GM12878 (cell line): ENCODE measurements at regions not wholly inside any gene's neighbourhood (a gene's known extent, or its start where the extent isn't known, plus 50 kb on each side); places are given as distances from the start of the nearest gene placed in this dataset.

Experiments
- ATAC-seq: fragments of 200-7000 bp; cut with Tn5 transposase; 3 replicates; pipeline ENCODE4 v1.9.1; 2020; ENCODE audit warnings: mild to moderate bottlenecking, moderate library complexity
- BruUV-seq: library from RNA; stranded (reverse); fragments of 400-500 nt; replicated peaks from 2 replicates; lab custom pipeline; 2021; lab: Mats Ljungman, UMichigan
- CTCF ChIA-PET: fragments of 300-600 bp; sonication (Branson Sonifier 250); formaldehyde crosslinking; extraction: SDS; loops from one replicate; lab custom pipeline; 2021; ENCODE audit warnings: inconsistent platforms; lab: Yijun Ruan, JAX
- POLR2A ChIA-PET: fragments of 350-600 bp; formaldehyde crosslinking; extraction: SDS; loops from one replicate; lab custom pipeline; 2021; ENCODE audit warnings: inconsistent platforms; lab: Charles Lee
- RAD21 ChIA-PET: fragments of 300-600 bp; sonication (Branson Sonifier 250); formaldehyde crosslinking; loops from one replicate; lab custom pipeline; 2023; ENCODE audit warnings: antibody characterized with exemption; ENCODE audit not compliant: unreplicated experiment; lab: Charles Lee
- SMC1A ChIA-PET: fragments of 300-600 bp; sonication (Branson Sonifier 250); formaldehyde crosslinking; loops from one replicate; lab custom pipeline; 2023; ENCODE audit not compliant: unreplicated experiment, uncharacterized antibody; lab: Charles Lee
- DNase-seq: peaks from one replicate; pipeline ENCODE4 v3.0.0-alpha.2; 2011; ENCODE audit warnings: low read depth, low spot score
- FAIRE-seq: peaks from 3 replicates; lab custom pipeline; 2011; peaks lifted over from hg19 to GRCh38; lab: Jason Lieb, UNC
- H2AFZ ChIP-seq: 2 replicates; pipeline ENCODE4 v1.6.0; 2011; ENCODE audit warnings: low read depth, low read length, control low read depth; ENCODE audit not compliant: control insufficient read depth
- H3K27ac ChIP-seq: 2 replicates; pipeline ENCODE4 v1.5.1; 2011; ENCODE audit warnings: control low read depth; ENCODE audit not compliant: control insufficient read depth, insufficient read depth
- H3K27me3 ChIP-seq, 2 experiments: replicated peaks in 1 of 2; 2 replicates each; pipeline versions ENCODE4 v1.6.0 to v1.6.1; 2011; ENCODE audit warnings: low read length in 1 of 2; ENCODE audit not compliant: control insufficient read depth in 2 of 2, insufficient read depth in 2 of 2
- H3K36me3 ChIP-seq, 2 experiments: 2 replicates each; pipeline ENCODE4 v1.5.1; 2011; ENCODE audit warnings: low read length in 1 of 2; ENCODE audit not compliant: control insufficient read depth in 2 of 2, insufficient read depth in 2 of 2
- H3K4me1 ChIP-seq: 2 replicates; pipeline ENCODE4 v1.6.1; 2011; ENCODE audit warnings: mild to moderate bottlenecking, low read length, moderate library complexity, mixed read lengths; ENCODE audit not compliant: control insufficient read depth, insufficient read depth
- H3K4me2 ChIP-seq: 2 replicates; pipeline ENCODE4 v1.6.0; 2011; ENCODE audit warnings: control low read depth; ENCODE audit not compliant: control insufficient read depth, insufficient read depth
- H3K4me3 ChIP-seq: fragments of 200-600 bp; sonication (generic); 2 replicates; pipeline ENCODE4 v1.5.1; 2016
- H3K79me2 ChIP-seq: 2 replicates; pipeline ENCODE4 v1.6.0; 2011; ENCODE audit warnings: low read length; ENCODE audit not compliant: control insufficient read depth, insufficient read depth
- H3K9ac ChIP-seq: 2 replicates; pipeline ENCODE4 v1.8.0; 2011; ENCODE audit warnings: low read length, control low read depth, mixed read lengths; ENCODE audit not compliant: control insufficient read depth, insufficient read depth
- H3K9me3 ChIP-seq: replicated peaks from 3 replicates; pipeline ENCODE4 v1.5.1; 2011; ENCODE audit warnings: mild to moderate bottlenecking, low read length; ENCODE audit not compliant: control insufficient read depth, insufficient read depth
- H4K20me1 ChIP-seq: 2 replicates; pipeline ENCODE4 v1.6.0; 2011; ENCODE audit not compliant: control insufficient read depth, insufficient read depth
- ASH2L ChIP-seq: fragments of 300-600, 200-600 bp; sonication (generic); IDR thresholded peaks from 2 replicates; pipeline ENCODE4 v1.6.1; 2017; ENCODE audit warnings: low read depth, mild to moderate bottlenecking, borderline replicate concordance
- BCL11A ChIP-seq: IDR thresholded peaks from 2 replicates; pipeline ENCODE4 v1.6.1; 2011; ENCODE audit warnings: low read depth, low read length
- BHLHE40 ChIP-seq, 2 experiments: fragments of 450-650 bp in 1 of 2; IDR thresholded peaks; 2 replicates each; pipeline ENCODE4 v1.6.1; 2011 to 2017; ENCODE audit warnings: low read depth in 2 of 2, borderline replicate concordance in 1 of 2, improper control_type of control experiment in 1 of 2, low read length in 1 of 2, mild to moderate bottlenecking in 1 of 2
- CTCF ChIP-seq, 3 experiments: IDR thresholded peaks in 2 of 3; conservative IDR thresholded peaks in 1 of 3; 2 replicates each; pipeline ENCODE4 v1.5.1; 2011; ENCODE audit warnings: low read depth in 3 of 3, low read length in 3 of 3, mild to moderate bottlenecking in 3 of 3, control low read depth in 2 of 3, moderate library complexity in 2 of 3, inconsistent platforms in 1 of 3, mixed read lengths in 1 of 3; ENCODE audit not compliant: control insufficient read depth in 2 of 3, insufficient read depth in 1 of 3; ENCODE audit errors: extremely low read depth in 1 of 3
- DPF2 ChIP-seq: fragments of 450-650 bp; IDR thresholded peaks from 2 replicates; pipeline ENCODE4 v1.6.1; 2017; ENCODE audit warnings: mild to moderate bottlenecking
- IKZF2 ChIP-seq, 2 experiments: fragments of 450-650 bp; IDR thresholded peaks; 2 replicates each; pipeline ENCODE4 v1.6.1; 2017; ENCODE audit warnings: mild to moderate bottlenecking in 2 of 2, moderate library complexity in 2 of 2
- MLLT1 ChIP-seq: fragments of 450-650 bp; IDR thresholded peaks from 2 replicates; pipeline ENCODE4 v1.6.1; 2016; ENCODE audit warnings: mild to moderate bottlenecking
- MTA2 ChIP-seq: fragments of 450-650 bp; IDR thresholded peaks from 2 replicates; pipeline ENCODE4 v1.6.1; 2016; ENCODE audit warnings: low read depth, mild to moderate bottlenecking, moderate library complexity
- NBN ChIP-seq: fragments of 450-650 bp; IDR thresholded peaks from 2 replicates; pipeline ENCODE4 v1.6.1; 2016
- POLR2A ChIP-seq: IDR thresholded peaks from 2 replicates; pipeline ENCODE4 v1.6.1; 2011; ENCODE audit warnings: low read depth, mild to moderate bottlenecking, low read length
- RCOR1 ChIP-seq: conservative IDR thresholded peaks from 2 replicates; pipeline ENCODE4 v1.6.1; 2012; ENCODE audit warnings: low read depth, low read length, improper control_type of control experiment
- RELB ChIP-seq: fragments of 450-650 bp; IDR thresholded peaks from 2 replicates; pipeline ENCODE4 v1.6.1; 2017; ENCODE audit warnings: low read depth, mild to moderate bottlenecking, moderate library complexity
- RUNX3 ChIP-seq: IDR thresholded peaks from 2 replicates; pipeline ENCODE4 v1.6.1; 2012; ENCODE audit warnings: low read length, inconsistent platforms
- SIN3A ChIP-seq: IDR thresholded peaks from 2 replicates; pipeline ENCODE4 v1.6.1; 2012; ENCODE audit warnings: low read depth, low read length, improper control_type of control experiment
- SREBF1 ChIP-seq: IDR thresholded peaks from 2 replicates; pipeline ENCODE4 v1.6.1; 2012; ENCODE audit warnings: mild to moderate bottlenecking, low read length
- ZBED1 ChIP-seq: IDR thresholded peaks from 2 replicates; pipeline ENCODE4 v1.6.1; 2016; ENCODE audit warnings: borderline replicate concordance
- ZNF217 ChIP-seq: fragments of 450-650 bp; IDR thresholded peaks from 2 replicates; pipeline ENCODE4 v1.6.1; 2017; ENCODE audit warnings: antibody characterized with exemption, mild to moderate bottlenecking
- ZZZ3 ChIP-seq: IDR thresholded peaks from 2 replicates; pipeline ENCODE4 v1.6.1; 2011; ENCODE audit warnings: low read depth; ENCODE audit not compliant: control insufficient read depth, insufficient read length
- WGBS: methylation state at CpG from one replicate; pipeline ENCODE4 v1.1.6; 2016; ENCODE audit warnings: low lambda C conversion rate; ENCODE audit not compliant: insufficient replicate concordance, insufficient coverage; ENCODE audit errors: missing lambda C conversion rate; 5-methylcytosine and 5-hydroxymethylcytosine counted together
- in situ Hi-C: fragments of 300-500 bp; cut with MboI; formaldehyde crosslinking; loops from 9 replicates; pipeline ENCODE4 v1.14.3; 2018; ENCODE audit warnings: mixed read lengths
- intact Hi-C: fragments of 100-400 bp; cut with micrococcal nuclease; formaldehyde crosslinking; loops from one replicate; pipeline ENCODE4 v1.14.2; 2022; ENCODE audit not compliant: unreplicated experiment

GRCh38 chr9:32906213-32906612, 95.2 kb downstream of the APTX start:
- SMC1A ChIA-PET, result no interaction called here
- H4K20me1 ChIP-seq, result no peaks in the 10 kb centered on the region
- no peaks in the 10 kb centered on the region; the same call in 2 of the 3 replicates for H3K9me3 ChIP-seq
- no peaks in the 10 kb centered on the region for H3K36me3 ChIP-seq
- no peak overlapping the region for H3K9ac ChIP-seq
- intact Hi-C loops (no loop called here), in situ Hi-C loops (no loop called here)
- DNase-seq, result peak; percentile 38
- no peak overlapping the region for H3K27ac ChIP-seq
- POLR2A ChIA-PET, result no interaction called here
- H3K27me3 ChIP-seq, result peaks cover 0 to 4% of the 10 kb centered on the region in 2 experiments; a peak in 2 of 4 replicates
- 31% methylated on average over 7 of the region's 7 CpGs for WGBS
- H2AFZ ChIP-seq, result no peak overlapping the region
- peak; percentile 95 for ATAC-seq
- H3K4me3 ChIP-seq, result no peak overlapping the region
- H3K4me1 ChIP-seq, result no peaks in the 10 kb centered on the region
- no peak overlapping the region for H3K4me2 ChIP-seq
- RAD21 ChIA-PET, result interaction anchor here (1.1 to 1.2 kb wide), 2 partner anchors 16 to 71 kb away, joined by 3 read pairs; no protein-coding TSS in a partner anchor
- CTCF ChIA-PET, result interaction anchor here (1.7 kb wide), 1 partner anchor 326 kb away, joined by 5 read pairs; no protein-coding TSS in a partner anchor
- H3K79me2 ChIP-seq, result no peaks in the 10 kb centered on the region
- no TSS peak for BruUV-seq
- FAIRE-seq, result peak; percentile 49
- TF ChIP-seq IKZF2 (IDR thresholded peaks at IDR 0.05) (peak in 1 of 2 experiments; percentile 34; a peak in 2 of 4 replicates), BHLHE40 (IDR thresholded peaks at IDR 0.05; ENCODE audit: borderline replicate concordance in 1 of 2, low read depth in 2 of 2, low read length in 1 of 2) (peak in 1 of 2 experiments; percentile 15; a peak in 1 of 4 replicates), ZNF217 (peak; percentile 35; the same call in 1 of the 2 replicates), ZBED1 (no peak), MLLT1 (peak; percentile 52), ZZZ3 (no peak), BCL11A (peak; percentile 50; the same call in 1 of the 2 replicates), CTCF (IDR thresholded peaks at IDR 0.05 in 2 of 3, conservative IDR thresholded peaks at IDR 0.05 in 1 of 3; ENCODE audit: control insufficient read depth in 2 of 3, extremely low read depth in 1 of 3, insufficient read depth in 1 of 3, low read depth in 3 of 3, low read length in 3 of 3) (no peak), MTA2 (peak; percentile 61; the same call in 1 of the 2 replicates), ASH2L (no peak), NBN (no peak), RUNX3 (peak; percentile 90), RCOR1 (no peak), POLR2A (no peak), SIN3A (no peak), DPF2 (0 out of 2 replicates have a peak, but pooled peaks have one; percentile 43), RELB (peak; percentile 21; the same call in 1 of the 2 replicates), SREBF1 (no peak)
